HepG2 (cell line): ENCODE measurements at regions not wholly inside any gene's neighbourhood (a gene's known extent, or its start where the extent isn't known, plus 50 kb on each side); places are given as distances from the start of the nearest gene placed in this dataset.

ENCODE experiments used
- ATAC-seq: fragments of 200-7000 bp; cut with Tn5 transposase; 3 replicates; pipeline ENCODE4 v1.9.1; 2020; ENCODE audit warnings: mild to moderate bottlenecking, moderate library complexity
- BruUV-seq: library from RNA; stranded (reverse); fragments of 400-500 nt; replicated peaks from 2 replicates; lab custom pipeline; 2021; lab: Mats Ljungman, UMichigan
- CTCF ChIA-PET: fragments of 300-600 bp; formaldehyde crosslinking; extraction: SDS; loops from one replicate; lab custom pipeline; 2021; ENCODE audit warnings: low total read pairs, inconsistent platforms, low intra/inter-chr PET ratio; lab: Yijun Ruan, JAX
- POLR2A ChIA-PET: fragments of 350-600 bp; sonication (Branson Sonifier 250); formaldehyde crosslinking; loops from one replicate; lab custom pipeline; 2020; ENCODE audit warnings: antibody characterized with exemption, inconsistent platforms; lab: Yijun Ruan, JAX
- DNase-seq: peaks from one replicate; pipeline ENCODE4 v3.0.0-alpha.2; 2015; ENCODE audit warnings: low spot score
- FAIRE-seq: peaks from 3 replicates; lab custom pipeline; 2011; peaks lifted over from hg19 to GRCh38; lab: Jason Lieb, UNC
- H2AFZ ChIP-seq: one replicate; pipeline ENCODE4 v1.6.1; 2011; ENCODE audit warnings: low read length, inconsistent platforms
- H3K27ac ChIP-seq: fragments of 300-600 bp; 3 replicates; pipeline ENCODE4 v1.8.0; 2011; ENCODE audit warnings: mixed run types, mild to moderate bottlenecking, mixed read lengths, low read length, inconsistent platforms; ENCODE audit not compliant: insufficient read depth; ENCODE audit errors: extremely low read length
- H3K27me3 ChIP-seq, 2 experiments: fragments of 200-600 bp in 1 of 2; 2 replicates in 1 of 2; 3 replicates in 1 of 2; pipeline versions ENCODE4 v1.6.0 to v1.8.0; 2011; ENCODE audit warnings: low read length in 2 of 2, mild to moderate bottlenecking in 2 of 2, moderate library complexity in 2 of 2, inconsistent platforms in 1 of 2; ENCODE audit not compliant: insufficient read depth in 2 of 2, control insufficient read depth in 1 of 2
- H3K36me3 ChIP-seq, 2 experiments: fragments of 200-600 bp in 1 of 2; replicated peaks in 1 of 2; 2 replicates in 1 of 2; 3 replicates in 1 of 2; pipeline versions ENCODE4 v1.5.1 to v1.8.0; 2011; ENCODE audit warnings: low read length in 2 of 2, inconsistent platforms in 1 of 2; ENCODE audit not compliant: insufficient read depth in 2 of 2, control insufficient read depth in 1 of 2
- H3K4me1 ChIP-seq: 2 replicates; pipeline ENCODE4 v1.5.1; 2012; ENCODE audit warnings: low read length, inconsistent platforms; ENCODE audit not compliant: insufficient read depth
- H3K4me2 ChIP-seq: 2 replicates; pipeline ENCODE4 v1.6.0; 2011; ENCODE audit warnings: low read depth, low read length, inconsistent platforms
- H3K4me3 ChIP-seq, 3 experiments: fragments of 200-600 bp in 1 of 3; sonication (generic), shearing (Covaris generic) in 1 of 3; replicated peaks in 1 of 3; 2 replicates each; pipeline ENCODE4 v1.5.1; 2011 to 2016; ENCODE audit warnings: low read length in 3 of 3, inconsistent platforms in 2 of 3, low read depth in 2 of 3, mild to moderate bottlenecking in 2 of 3, control low read depth in 1 of 3, mixed read lengths in 1 of 3; ENCODE audit not compliant: insufficient read depth in 1 of 3
- H3K79me2 ChIP-seq: one replicate; pipeline ENCODE4 v1.6.1; 2011; ENCODE audit warnings: low read length, inconsistent platforms; ENCODE audit not compliant: insufficient read depth
- H3K9ac ChIP-seq: 2 replicates; pipeline ENCODE4 v1.6.0; 2011; ENCODE audit warnings: mild to moderate bottlenecking, low read depth, low read length, inconsistent platforms; ENCODE audit not compliant: insufficient read depth
- H3K9me3 ChIP-seq: 2 replicates; pipeline ENCODE4 v1.5.1; 2012; ENCODE audit warnings: mild to moderate bottlenecking, low read length
- H4K20me1 ChIP-seq: 2 replicates; pipeline ENCODE4 v1.6.0; 2011; ENCODE audit warnings: inconsistent platforms, mild to moderate bottlenecking, low read length, moderate library complexity; ENCODE audit not compliant: insufficient read depth
- BORCS8-MEF2B ChIP-seq: sonication (generic); formaldehyde crosslinking; IDR thresholded peaks from 2 replicates; pipeline ENCODE4 v1.8.0; 2022; ENCODE audit warnings: mild to moderate bottlenecking, missing genetic modification reagents
- JDP2 ChIP-seq: sonication (generic); formaldehyde crosslinking; IDR thresholded peaks from 2 replicates; pipeline ENCODE4 v1.8.1; 2022; ENCODE audit warnings: missing genetic modification reagents, borderline replicate concordance
- NFAT5 ChIP-seq: sonication (generic); formaldehyde crosslinking; IDR thresholded peaks from 2 replicates; pipeline ENCODE4 v1.4.0; 2020; ENCODE audit warnings: missing genetic modification reagents
- POLR2AphosphoS2 ChIP-seq: IDR thresholded peaks from 2 replicates; pipeline ENCODE4 v1.6.1; 2011; ENCODE audit warnings: low read depth, low read length, improper control_type of control experiment
- U2AF2 ChIP-seq: fragments of 200-400 bp; formaldehyde crosslinking; IDR thresholded peaks from 2 replicates; pipeline ENCODE4 v1.6.1; 2017; ENCODE audit warnings: low read depth, mild to moderate bottlenecking, low read length
- ZFAT ChIP-seq: sonication (generic); formaldehyde crosslinking; conservative IDR thresholded peaks from 2 replicates; pipeline ENCODE4 v1.8.1; 2023; ENCODE audit warnings: missing genetic modification reagents, inconsistent platforms
- WGBS: methylation state at CpG from one replicate; pipeline ENCODE4 v1.1.6; 2017; ENCODE audit warnings: low lambda C conversion rate; 5-methylcytosine and 5-hydroxymethylcytosine counted together
- in situ Hi-C: cut with HindIII; loops from 2 replicates; pipeline ENCODE4 v1.10.0; 2017; ENCODE audit warnings: low pct_unique_long_range_greater_than_20kb; ENCODE audit not compliant: extremely low pct_ligation_motif_present
- intact Hi-C: fragments of 100-400 bp; cut with micrococcal nuclease; formaldehyde crosslinking; loops from one replicate; pipeline ENCODE4 v1.10.0; 2022; ENCODE audit not compliant: unreplicated experiment
- TF ChIP-seq, protein P1 (sequence below): sonication (generic); formaldehyde crosslinking; IDR thresholded peaks from 2 replicates; pipeline ENCODE4 v1.4.0; 2020; ENCODE audit warnings: missing genetic modification reagents, borderline replicate concordance

DNA sequence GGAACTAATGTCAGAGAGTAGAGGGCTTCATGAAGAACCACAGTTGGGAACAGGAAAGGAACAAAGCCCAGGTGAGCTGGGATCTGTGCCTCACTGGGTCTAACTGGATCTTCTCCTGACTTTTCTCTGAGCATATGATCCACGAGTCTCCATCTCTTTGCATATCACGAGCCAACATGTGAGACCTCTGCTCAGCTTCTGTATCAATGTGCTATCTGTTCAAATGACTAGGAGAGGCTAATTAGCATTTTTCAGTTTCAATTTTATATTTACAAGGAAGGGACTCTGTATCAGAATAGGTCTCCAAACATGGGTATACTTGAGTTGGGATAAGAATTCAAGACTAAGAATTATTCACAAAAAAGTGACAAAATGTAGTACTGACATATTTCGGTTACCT is 73.8 kb upstream of the SGCD start:
- DNase-seq (no peak), FAIRE-seq (no peak), ATAC-seq (no peak)
- Histone ChIP-seq H3K79me2 (no peaks in the 10 kb centered on the region), H2AFZ (no peak overlapping the region), H3K4me1 (no peaks in the 10 kb centered on the region), H3K27me3 (no peaks in the 10 kb centered on the region; a peak in 1 of 5 replicates), H3K9me3 (no peaks in the 10 kb centered on the region), H3K36me3 (no peaks in the 10 kb centered on the region), H3K4me3 (no peak overlapping the region), H3K4me2 (no peak overlapping the region), H3K27ac (no peak overlapping the region), H4K20me1 (no peaks in the 10 kb centered on the region), H3K9ac (no peak overlapping the region)
- TF ChIP-seq JDP2: no peak
- TF ChIP-seq, protein P1, sequence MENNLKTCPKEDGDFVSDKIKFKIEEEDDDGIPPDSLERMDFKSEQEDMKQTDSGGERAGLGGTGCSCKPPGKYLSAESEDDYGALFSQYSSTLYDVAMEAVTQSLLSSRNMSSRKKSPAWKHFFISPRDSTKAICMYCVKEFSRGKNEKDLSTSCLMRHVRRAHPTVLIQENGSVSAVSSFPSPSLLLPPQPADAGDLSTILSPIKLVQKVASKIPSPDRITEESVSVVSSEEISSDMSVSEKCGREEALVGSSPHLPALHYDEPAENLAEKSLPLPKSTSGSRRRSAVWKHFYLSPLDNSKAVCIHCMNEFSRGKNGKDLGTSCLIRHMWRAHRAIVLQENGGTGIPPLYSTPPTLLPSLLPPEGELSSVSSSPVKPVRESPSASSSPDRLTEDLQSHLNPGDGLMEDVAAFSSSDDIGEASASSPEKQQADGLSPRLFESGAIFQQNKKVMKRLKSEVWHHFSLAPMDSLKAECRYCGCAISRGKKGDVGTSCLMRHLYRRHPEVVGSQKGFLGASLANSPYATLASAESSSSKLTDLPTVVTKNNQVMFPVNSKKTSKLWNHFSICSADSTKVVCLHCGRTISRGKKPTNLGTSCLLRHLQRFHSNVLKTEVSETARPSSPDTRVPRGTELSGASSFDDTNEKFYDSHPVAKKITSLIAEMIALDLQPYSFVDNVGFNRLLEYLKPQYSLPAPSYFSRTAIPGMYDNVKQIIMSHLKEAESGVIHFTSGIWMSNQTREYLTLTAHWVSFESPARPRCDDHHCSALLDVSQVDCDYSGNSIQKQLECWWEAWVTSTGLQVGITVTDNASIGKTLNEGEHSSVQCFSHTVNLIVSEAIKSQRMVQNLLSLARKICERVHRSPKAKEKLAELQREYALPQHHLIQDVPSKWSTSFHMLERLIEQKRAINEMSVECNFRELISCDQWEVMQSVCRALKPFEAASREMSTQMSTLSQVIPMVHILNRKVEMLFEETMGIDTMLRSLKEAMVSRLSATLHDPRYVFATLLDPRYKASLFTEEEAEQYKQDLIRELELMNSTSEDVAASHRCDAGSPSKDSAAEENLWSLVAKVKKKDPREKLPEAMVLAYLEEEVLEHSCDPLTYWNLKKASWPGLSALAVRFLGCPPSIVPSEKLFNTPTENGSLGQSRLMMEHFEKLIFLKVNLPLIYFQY (CRISPR knock-in tag): no peak
- TF ChIP-seq NFAT5 (CRISPR knock-in tag): no peak
- no peak for TF ChIP-seq ZFAT
- TF ChIP-seq U2AF2: no peak
- no peak for TF ChIP-seq BORCS8-MEF2B
- TF ChIP-seq POLR2AphosphoS2: no peak
- WGBS: 5% methylated on average over 2 of the region's 3 CpGs
- ChIA-PET POLR2A (no interaction called here), CTCF (no interaction called here)
- intact Hi-C loops (no loop called here), in situ Hi-C loops (no loop called here)
- no TSS peak for BruUV-seq
